ENCODE measurements at regions not wholly inside any gene's neighbourhood (a gene's known extent, or its start where the extent isn't known, plus 50 kb on each side); places are given as distances from the start of the nearest gene placed in this dataset.

DNA sequence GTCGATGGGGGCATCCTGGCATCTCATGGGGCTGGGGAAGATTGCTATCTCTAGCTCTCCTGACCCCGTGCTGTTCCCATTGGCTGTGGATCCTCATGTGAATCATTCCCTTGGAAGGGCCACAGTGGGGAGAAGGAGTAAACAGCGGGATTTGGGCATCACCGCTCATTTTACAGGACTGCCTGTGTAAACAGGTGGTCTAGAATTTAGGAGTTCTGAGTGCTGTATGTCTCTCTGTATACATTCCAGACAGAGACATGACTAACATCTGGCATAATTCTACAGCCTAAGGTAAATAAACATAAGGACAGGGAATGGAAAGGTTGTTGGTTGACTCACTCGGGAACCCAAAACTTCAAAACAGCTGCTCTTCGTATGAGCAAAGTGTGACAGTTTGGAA, 92.7 kb downstream of the COPS8 start:
- TF ChIP-seq, protein P1, sequence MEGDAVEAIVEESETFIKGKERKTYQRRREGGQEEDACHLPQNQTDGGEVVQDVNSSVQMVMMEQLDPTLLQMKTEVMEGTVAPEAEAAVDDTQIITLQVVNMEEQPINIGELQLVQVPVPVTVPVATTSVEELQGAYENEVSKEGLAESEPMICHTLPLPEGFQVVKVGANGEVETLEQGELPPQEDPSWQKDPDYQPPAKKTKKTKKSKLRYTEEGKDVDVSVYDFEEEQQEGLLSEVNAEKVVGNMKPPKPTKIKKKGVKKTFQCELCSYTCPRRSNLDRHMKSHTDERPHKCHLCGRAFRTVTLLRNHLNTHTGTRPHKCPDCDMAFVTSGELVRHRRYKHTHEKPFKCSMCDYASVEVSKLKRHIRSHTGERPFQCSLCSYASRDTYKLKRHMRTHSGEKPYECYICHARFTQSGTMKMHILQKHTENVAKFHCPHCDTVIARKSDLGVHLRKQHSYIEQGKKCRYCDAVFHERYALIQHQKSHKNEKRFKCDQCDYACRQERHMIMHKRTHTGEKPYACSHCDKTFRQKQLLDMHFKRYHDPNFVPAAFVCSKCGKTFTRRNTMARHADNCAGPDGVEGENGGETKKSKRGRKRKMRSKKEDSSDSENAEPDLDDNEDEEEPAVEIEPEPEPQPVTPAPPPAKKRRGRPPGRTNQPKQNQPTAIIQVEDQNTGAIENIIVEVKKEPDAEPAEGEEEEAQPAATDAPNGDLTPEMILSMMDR (IDR thresholded peaks at IDR 0.05): no peak
- TF ChIP-seq EP300 (IDR thresholded peaks at IDR 0.05): no peak
